ENCODE measurements at regions not wholly inside any gene's neighbourhood (a gene's known extent, or its start where the extent isn't known, plus 50 kb on each side); places are given as distances from the start of the nearest gene placed in this dataset.

DNA sequence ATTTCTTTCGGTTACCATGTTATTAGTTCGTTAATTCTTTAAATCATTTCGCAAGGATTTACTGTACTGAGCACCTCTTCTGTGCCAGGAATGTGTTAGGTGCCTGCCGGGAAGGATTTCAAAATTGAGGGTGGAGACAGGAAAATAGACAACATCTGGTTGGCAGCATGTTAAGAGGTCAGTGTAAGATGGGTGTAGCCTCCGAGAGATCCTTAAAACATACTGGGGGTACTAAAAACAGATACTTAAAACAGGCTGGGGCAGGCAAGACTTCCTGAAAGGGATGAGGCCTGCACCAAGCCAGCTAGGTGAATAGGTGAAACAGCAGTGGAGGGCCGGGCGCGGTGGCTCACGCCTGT is 178.0 kb upstream of the SGK1 start:
- DNase-seq (ENCODE audit: low read depth in 1 of 2, low spot score in 1 of 2): no peak
- Histone ChIP-seq H3K27me3 (ENCODE audit: insufficient read depth, poor library complexity, severe bottlenecking) (no peaks in the 10 kb centered on the region), H3K4me3 (replicated peaks; ENCODE audit: insufficient read depth, low read length) (no peak overlapping the region), H3K27ac (replicated peaks) (no peak overlapping the region)
- TF ChIP-seq, protein P1, sequence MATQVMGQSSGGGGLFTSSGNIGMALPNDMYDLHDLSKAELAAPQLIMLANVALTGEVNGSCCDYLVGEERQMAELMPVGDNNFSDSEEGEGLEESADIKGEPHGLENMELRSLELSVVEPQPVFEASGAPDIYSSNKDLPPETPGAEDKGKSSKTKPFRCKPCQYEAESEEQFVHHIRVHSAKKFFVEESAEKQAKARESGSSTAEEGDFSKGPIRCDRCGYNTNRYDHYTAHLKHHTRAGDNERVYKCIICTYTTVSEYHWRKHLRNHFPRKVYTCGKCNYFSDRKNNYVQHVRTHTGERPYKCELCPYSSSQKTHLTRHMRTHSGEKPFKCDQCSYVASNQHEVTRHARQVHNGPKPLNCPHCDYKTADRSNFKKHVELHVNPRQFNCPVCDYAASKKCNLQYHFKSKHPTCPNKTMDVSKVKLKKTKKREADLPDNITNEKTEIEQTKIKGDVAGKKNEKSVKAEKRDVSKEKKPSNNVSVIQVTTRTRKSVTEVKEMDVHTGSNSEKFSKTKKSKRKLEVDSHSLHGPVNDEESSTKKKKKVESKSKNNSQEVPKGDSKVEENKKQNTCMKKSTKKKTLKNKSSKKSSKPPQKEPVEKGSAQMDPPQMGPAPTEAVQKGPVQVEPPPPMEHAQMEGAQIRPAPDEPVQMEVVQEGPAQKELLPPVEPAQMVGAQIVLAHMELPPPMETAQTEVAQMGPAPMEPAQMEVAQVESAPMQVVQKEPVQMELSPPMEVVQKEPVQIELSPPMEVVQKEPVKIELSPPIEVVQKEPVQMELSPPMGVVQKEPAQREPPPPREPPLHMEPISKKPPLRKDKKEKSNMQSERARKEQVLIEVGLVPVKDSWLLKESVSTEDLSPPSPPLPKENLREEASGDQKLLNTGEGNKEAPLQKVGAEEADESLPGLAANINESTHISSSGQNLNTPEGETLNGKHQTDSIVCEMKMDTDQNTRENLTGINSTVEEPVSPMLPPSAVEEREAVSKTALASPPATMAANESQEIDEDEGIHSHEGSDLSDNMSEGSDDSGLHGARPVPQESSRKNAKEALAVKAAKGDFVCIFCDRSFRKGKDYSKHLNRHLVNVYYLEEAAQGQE (IDR thresholded peaks at IDR 0.05; ENCODE audit: insufficient replicate concordance, low read depth): no peak
- TF ChIP-seq GABPA (IDR thresholded peaks at IDR 0.05; ENCODE audit: low read depth) (no peak), POLR2AphosphoS5 (IDR thresholded peaks at IDR 0.05; ENCODE audit: low read depth) (no peak), SPI1 (IDR thresholded peaks at IDR 0.05; ENCODE audit: borderline replicate concordance, low read depth) (no peak)
- TF ChIP-seq, protein P2, sequence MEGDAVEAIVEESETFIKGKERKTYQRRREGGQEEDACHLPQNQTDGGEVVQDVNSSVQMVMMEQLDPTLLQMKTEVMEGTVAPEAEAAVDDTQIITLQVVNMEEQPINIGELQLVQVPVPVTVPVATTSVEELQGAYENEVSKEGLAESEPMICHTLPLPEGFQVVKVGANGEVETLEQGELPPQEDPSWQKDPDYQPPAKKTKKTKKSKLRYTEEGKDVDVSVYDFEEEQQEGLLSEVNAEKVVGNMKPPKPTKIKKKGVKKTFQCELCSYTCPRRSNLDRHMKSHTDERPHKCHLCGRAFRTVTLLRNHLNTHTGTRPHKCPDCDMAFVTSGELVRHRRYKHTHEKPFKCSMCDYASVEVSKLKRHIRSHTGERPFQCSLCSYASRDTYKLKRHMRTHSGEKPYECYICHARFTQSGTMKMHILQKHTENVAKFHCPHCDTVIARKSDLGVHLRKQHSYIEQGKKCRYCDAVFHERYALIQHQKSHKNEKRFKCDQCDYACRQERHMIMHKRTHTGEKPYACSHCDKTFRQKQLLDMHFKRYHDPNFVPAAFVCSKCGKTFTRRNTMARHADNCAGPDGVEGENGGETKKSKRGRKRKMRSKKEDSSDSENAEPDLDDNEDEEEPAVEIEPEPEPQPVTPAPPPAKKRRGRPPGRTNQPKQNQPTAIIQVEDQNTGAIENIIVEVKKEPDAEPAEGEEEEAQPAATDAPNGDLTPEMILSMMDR (IDR thresholded peaks at IDR 0.05; ENCODE audit: insufficient read depth, low read length): no peak

DNA sequence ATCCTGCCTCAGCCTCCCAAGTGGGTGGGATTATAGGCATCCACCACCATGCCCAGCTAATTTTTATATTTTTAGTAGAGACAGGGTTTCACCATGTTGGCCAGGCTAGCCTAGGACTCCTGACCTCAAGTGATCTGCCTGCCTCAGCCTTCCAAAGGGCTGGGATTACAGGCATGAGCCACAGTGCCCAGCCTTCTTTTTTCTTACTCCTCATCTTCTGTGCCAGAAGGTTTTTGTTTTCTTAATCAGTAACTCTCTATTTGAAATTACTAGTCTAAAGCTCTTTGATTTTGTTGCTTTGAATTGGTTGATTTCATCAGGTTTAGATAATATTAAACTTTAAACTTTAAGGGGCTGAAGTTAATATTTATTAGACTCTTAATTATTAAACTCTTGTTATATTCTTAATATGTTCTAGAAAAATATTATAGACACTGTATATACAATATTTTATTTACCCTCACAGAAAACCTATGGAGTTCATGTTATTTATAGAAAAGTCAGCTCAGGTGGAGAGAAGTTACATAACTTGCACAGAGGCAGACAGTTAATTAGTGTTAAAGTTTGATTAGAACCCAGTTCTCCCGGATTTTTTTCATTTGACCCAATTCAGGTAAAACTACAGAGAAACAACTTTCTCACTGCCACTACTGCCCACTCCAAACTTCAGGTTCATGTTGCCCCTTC is 177.4 kb upstream of the SGK1 start:
- no peak for DNase-seq (ENCODE audit: low read depth in 1 of 2, low spot score in 1 of 2)
- no peak overlapping the region for H3K27ac ChIP-seq (replicated peaks)
- no peaks in the 10 kb centered on the region for H3K27me3 ChIP-seq (ENCODE audit: insufficient read depth, poor library complexity, severe bottlenecking)
- TF ChIP-seq GABPA (IDR thresholded peaks at IDR 0.05; ENCODE audit: low read depth) (no peak), POLR2AphosphoS5 (IDR thresholded peaks at IDR 0.05; ENCODE audit: low read depth) (no peak), SPI1 (IDR thresholded peaks at IDR 0.05; ENCODE audit: borderline replicate concordance, low read depth) (no peak)
- TF ChIP-seq, protein P2 (IDR thresholded peaks at IDR 0.05; ENCODE audit: insufficient read depth, low read length): no peak
- TF ChIP-seq, protein P1 (IDR thresholded peaks at IDR 0.05; ENCODE audit: insufficient replicate concordance, low read depth): no peak
- no peak overlapping the region for H3K4me3 ChIP-seq (replicated peaks; ENCODE audit: insufficient read depth, low read length)

DNA sequence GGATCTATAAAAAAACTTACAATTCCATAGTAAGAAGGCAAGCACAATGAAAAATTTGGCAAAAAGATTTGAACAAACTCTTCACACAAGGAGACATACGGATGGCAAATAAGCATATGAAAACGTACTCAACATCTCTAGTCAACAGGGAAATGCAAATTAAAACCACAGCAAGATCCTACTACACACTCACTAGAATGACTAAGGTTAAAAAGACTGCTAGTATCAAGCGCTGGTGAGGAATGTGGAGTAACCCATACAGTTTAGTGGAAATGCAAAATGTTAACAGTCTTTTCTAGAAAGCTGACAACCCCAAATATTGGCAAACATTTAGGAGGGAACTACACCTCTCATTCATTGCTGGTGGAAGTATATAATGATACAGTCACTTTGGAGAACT is 175.9 kb upstream of the SGK1 start:
- no peak for DNase-seq (ENCODE audit: low read depth in 1 of 2, low spot score in 1 of 2)
- Histone ChIP-seq H3K27me3 (ENCODE audit: insufficient read depth, poor library complexity, severe bottlenecking) (no peaks in the 10 kb centered on the region), H3K4me3 (replicated peaks; ENCODE audit: insufficient read depth, low read length) (no peak overlapping the region), H3K27ac (replicated peaks) (no peak overlapping the region)
- TF ChIP-seq POLR2AphosphoS5 (IDR thresholded peaks at IDR 0.05; ENCODE audit: low read depth) (no peak), GABPA (IDR thresholded peaks at IDR 0.05; ENCODE audit: low read depth) (no peak), SPI1 (IDR thresholded peaks at IDR 0.05; ENCODE audit: borderline replicate concordance, low read depth) (no peak)
- TF ChIP-seq, protein P2 (IDR thresholded peaks at IDR 0.05; ENCODE audit: insufficient read depth, low read length): no peak
- TF ChIP-seq, protein P1 (IDR thresholded peaks at IDR 0.05; ENCODE audit: insufficient replicate concordance, low read depth): no peak

Measured in HL-60 (cell line).